Mesodermal cell (in vitro differentiated cells): ENCODE measurements at regions not wholly inside any gene's neighbourhood (a gene's known extent, or its start where the extent isn't known, plus 50 kb on each side); places are given as distances from the start of the nearest gene placed in this dataset.

Experiments
- H3K27ac ChIP-seq: 2 replicates; pipeline ENCODE4 v1.7.0; 2013; ENCODE audit warnings: mild to moderate bottlenecking, low read depth, low read length, moderate library complexity; ENCODE audit not compliant: severe bottlenecking
- H3K36me3 ChIP-seq: 2 replicates; pipeline ENCODE4 v1.7.1; 2013; ENCODE audit warnings: mild to moderate bottlenecking, low read length, moderate library complexity; ENCODE audit not compliant: control insufficient read depth, insufficient read depth
- H3K4me1 ChIP-seq: one replicate; pipeline ENCODE4 v1.7.1; 2013; ENCODE audit warnings: mild to moderate bottlenecking, low read length; ENCODE audit not compliant: insufficient read depth, control insufficient read depth, poor library complexity, severe bottlenecking
- H3K4me3 ChIP-seq: 2 replicates; pipeline ENCODE4 v1.7.0; 2013; ENCODE audit warnings: low read length, control low read depth, mild to moderate bottlenecking; ENCODE audit not compliant: insufficient read depth, poor library complexity, severe bottlenecking; ENCODE audit errors: extremely low read depth
- H3K9me3 ChIP-seq: 2 replicates; pipeline ENCODE4 v1.7.1; 2013; ENCODE audit warnings: mild to moderate bottlenecking, low read length, moderate library complexity; ENCODE audit not compliant: control insufficient read depth
- WGBS, 2 experiments: methylation state at CpG; one replicate each; pipeline ENCODE4 v1.1.5; 2013; ENCODE audit warnings: missing lambda C conversion rate in 2 of 2; ENCODE audit not compliant: insufficient coverage in 2 of 2; 5-methylcytosine and 5-hydroxymethylcytosine counted together

DNA sequence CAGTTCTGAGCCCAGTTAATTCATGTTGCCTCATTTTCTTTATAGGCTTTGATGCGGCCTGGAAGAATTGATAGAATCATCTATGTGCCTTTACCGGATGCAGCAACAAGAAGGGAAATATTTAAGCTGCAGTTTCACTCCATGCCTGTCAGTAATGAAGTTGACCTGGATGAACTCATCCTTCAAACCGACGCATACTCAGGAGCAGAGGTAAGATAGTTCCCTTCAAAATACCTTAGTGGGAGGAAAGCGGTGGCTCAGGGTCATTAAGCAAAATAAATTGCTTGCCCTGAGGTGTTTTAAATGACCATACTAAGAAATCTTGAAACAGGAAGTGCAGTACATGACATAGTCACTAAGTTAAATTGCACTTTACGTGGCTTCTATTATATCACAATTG, 140.6 kb upstream of the SPRY1 start:
- WGBS, 2 experiments = 95 to 97% methylated on average over 4 to 5 of the region's 6 CpGs
- no peak overlapping the region for H3K27ac ChIP-seq
- H3K9me3 ChIP-seq = no peaks in the 10 kb centered on the region
- peaks cover 5% of the 10 kb centered on the region for H3K36me3 ChIP-seq
- no peak overlapping the region for H3K4me3 ChIP-seq
- no peaks in the 10 kb centered on the region for H3K4me1 ChIP-seq

DNA sequence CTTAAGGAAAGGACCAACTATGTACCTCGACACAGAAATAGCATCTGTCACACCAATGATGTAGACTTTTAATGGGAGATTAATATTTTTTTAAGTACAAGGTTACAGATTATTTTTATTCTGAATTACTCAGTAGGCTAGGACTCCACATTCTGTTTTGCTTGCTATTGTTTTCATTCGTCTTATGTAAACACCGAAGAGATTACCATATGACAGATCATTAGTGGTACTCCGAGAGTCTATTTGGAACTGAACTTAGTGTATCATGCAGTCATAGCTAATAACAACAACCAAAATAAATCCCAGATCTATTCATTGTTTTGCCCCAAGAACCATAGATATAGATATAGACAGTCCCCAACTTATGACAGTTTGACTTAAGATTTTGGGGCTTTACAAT, 139.7 kb upstream of the SPRY1 start:
- WGBS, 2 experiments = 93 to 100% methylated on average over 1 to 3 of the region's 4 CpGs
- Histone ChIP-seq H3K4me1 (no peaks in the 10 kb centered on the region), H3K27ac (no peak overlapping the region), H3K9me3 (no peaks in the 10 kb centered on the region), H3K4me3 (no peak overlapping the region), H3K36me3 (peaks cover 5% of the 10 kb centered on the region)

DNA sequence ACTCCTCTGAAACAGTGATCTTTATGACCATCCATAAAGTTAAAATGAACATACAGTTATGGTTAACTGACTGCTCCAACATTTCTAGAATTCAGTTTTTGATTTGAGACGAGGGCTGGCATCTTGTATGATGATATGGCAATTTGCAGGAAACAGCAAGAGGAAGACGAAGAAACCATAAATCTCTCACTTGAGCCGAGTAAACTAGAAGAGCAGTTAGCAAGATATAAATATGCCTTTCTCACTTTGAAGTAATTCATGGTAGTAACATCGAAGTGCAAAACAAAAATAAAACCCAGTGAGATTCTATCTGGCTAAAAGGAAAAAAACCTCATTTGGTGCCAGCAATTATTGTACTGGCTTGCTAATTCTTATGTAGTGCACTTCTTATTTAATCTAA, 139.0 kb upstream of the SPRY1 start:
- WGBS, 2 experiments = 94% methylated on average over 3 of the region's 4 CpGs; no CpG with 5 or more reads in 1 of the 2 experiments
- Histone ChIP-seq H3K9me3 (no peaks in the 10 kb centered on the region), H3K4me1 (no peaks in the 10 kb centered on the region), H3K36me3 (peaks cover 5% of the 10 kb centered on the region), H3K27ac (no peak overlapping the region), H3K4me3 (no peak overlapping the region)

DNA sequence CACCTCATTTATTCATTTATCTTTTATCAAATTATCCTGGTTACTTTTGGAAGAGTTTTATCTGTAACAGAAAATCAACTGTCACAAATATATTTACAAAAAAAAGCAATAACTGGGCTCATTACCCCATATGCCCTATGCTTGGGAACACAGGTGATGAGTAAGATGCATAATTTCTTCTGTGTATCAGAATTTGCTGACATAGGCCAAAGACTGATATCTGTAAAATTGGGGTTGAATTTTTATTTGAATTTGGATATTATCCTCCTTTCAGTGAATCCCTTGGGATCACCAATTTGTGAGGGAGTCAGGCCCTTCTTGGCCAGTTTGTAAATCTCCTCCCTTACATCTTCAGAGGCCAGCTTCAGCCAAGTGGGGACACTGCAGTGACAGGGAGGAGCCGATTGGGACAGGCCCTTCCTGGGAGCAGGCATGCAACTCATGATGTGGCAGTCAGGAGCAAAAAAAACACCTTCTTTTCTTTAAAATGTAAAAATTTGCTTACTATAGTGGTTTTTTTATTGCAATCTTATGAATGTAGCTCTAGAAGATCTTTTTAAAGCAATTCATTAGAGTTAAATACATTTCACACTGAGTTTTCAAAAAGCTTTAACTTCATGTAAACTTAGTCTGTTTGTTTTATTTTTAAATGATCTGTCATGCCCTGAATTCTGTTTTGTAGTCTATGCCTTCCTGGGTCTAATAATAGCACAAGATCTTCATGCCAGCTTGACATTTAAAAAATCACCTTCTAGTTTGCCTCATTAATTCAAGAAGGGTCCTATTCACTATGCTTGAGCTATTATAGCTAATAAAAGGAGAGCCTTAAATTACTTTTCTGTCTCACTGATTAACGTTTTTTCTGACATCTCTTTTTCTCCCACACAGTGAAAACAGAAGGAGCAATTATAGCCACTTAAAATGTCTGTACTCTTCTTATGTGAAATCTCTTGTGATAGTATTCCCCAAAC, 136.6 kb upstream of the SPRY1 start:
- no peak overlapping the region for H3K27ac ChIP-seq
- no peaks in the 10 kb centered on the region for H3K9me3 ChIP-seq
- no peaks in the 10 kb centered on the region for H3K4me1 ChIP-seq
- peaks cover 5% of the 10 kb centered on the region for H3K36me3 ChIP-seq
- no CpG with 5 or more reads among the region's 2 CpGs for WGBS, 2 experiments
- H3K4me3 ChIP-seq = no peak overlapping the region

DNA sequence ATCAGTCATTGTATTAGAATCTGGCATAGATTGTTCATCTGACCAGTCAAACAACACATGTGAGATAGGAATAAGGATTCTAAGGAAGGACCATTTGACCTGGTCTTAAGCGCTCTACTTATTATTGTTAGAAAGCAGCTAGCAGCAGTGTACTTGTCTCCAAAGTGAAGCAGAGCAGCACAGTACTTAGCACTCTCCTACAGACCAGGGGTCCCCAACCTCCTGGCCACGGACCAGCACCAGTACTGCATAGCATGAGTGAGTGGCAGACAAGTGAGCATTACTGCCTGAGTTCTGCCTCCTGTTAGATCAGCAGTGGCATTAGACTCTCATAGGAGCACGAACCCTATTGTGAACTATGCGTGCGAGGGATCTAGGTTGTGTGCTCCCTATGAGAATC, 135.9 kb upstream of the SPRY1 start:
- H3K4me1 ChIP-seq = no peaks in the 10 kb centered on the region
- H3K27ac ChIP-seq = no peak overlapping the region
- H3K9me3 ChIP-seq = no peaks in the 10 kb centered on the region
- WGBS, 2 experiments = 80 to 98% methylated on average over 2 to 4 of the region's 5 CpGs
- peaks cover 5% of the 10 kb centered on the region for H3K36me3 ChIP-seq
- no peak overlapping the region for H3K4me3 ChIP-seq

DNA sequence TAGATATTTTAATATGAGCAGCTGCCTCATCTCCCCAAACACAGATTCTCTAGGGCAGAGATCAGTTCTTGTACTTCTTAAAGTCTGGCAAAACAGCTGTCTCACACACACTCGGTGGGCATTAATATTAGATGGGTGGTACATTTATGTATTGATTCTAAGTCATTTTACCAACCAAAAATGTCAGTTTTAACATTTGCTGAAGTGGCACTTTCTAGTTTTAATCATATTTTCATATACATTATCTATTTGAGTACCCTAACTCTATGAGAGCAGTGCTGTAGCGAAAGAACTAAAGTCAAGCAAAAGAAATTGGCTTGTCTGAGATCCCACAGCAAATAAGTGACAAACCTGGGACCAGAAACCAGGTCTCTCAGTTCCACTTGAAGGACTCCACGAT, 134.5 kb upstream of the SPRY1 start:
- no peak overlapping the region for H3K27ac ChIP-seq
- no peak overlapping the region for H3K4me3 ChIP-seq
- WGBS, 2 experiments = 95 to 100% methylated on average over 1 to 2 of the region's 3 CpGs
- no peaks in the 10 kb centered on the region for H3K4me1 ChIP-seq
- no peaks in the 10 kb centered on the region for H3K9me3 ChIP-seq
- no peaks in the 10 kb centered on the region for H3K36me3 ChIP-seq

DNA sequence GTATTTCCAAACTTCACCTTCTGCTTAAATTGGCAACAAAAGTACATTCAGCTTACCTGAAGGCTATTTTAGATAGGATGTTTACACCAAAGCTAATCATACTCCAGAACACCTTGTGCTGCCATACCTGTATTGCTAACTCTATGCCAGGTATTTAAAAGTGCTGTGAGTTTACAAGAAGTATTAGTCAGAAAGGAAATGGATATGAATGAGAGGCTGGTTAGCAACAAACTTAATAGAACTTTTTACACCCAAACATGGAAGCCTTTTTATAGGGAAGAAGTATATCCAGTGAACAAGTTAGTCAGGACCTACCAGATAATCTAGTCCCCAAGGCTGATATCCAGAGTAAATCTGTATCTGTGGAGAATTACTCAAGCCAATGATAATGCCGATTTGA, 131.2 kb upstream of the SPRY1 start:
- H3K27ac ChIP-seq = no peak overlapping the region
- no peaks in the 10 kb centered on the region for H3K4me1 ChIP-seq
- 100% methylated on average over 1 of the region's 1 CpG; no CpG with 5 or more reads in 1 of the 2 experiments for WGBS, 2 experiments
- H3K4me3 ChIP-seq = no peak overlapping the region
- no peaks in the 10 kb centered on the region for H3K9me3 ChIP-seq
- no peaks in the 10 kb centered on the region for H3K36me3 ChIP-seq

DNA sequence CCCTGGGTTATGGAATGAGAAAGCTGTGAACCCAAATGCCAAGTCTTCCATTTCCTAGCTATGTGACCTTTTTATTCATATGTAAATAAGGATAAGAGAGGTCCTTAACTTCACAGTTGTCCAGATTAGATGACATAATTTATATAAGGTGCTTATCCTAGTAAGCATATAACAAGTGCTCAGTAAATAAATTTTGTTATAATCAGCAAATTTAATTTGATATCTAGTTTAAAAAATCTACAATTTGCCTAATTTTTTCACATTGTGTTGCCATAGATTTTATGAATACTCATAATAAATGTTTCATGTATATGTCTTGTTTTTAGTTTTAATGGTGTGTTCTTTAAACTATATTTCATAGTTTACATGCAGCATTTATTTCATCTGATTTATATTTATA, 130.4 kb upstream of the SPRY1 start:
- Histone ChIP-seq H3K9me3 (no peaks in the 10 kb centered on the region), H3K27ac (no peak overlapping the region), H3K4me1 (no peaks in the 10 kb centered on the region), H3K36me3 (no peaks in the 10 kb centered on the region), H3K4me3 (no peak overlapping the region)

DNA sequence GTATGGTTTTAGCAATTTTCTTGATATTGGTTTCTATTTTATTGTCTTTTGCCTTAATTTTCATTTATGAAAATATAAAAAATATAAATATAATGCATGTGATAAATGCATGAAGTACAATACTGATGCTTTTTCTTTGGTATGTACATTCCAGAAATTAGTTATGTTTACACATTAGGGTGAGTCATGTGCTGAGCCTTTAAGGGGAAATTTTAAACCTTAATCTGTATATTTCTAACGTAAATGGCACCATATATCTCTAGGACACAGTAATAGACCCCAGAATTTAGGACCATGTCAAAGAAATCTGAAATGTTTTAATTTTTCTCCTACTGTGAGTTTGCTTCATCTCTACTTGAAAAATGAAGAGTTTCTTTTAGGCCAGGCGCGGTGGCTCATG, 117.8 kb upstream of the SPRY1 start:
- 100% methylated on average over 2 of the region's 3 CpGs for WGBS, 2 experiments
- Histone ChIP-seq H3K4me3 (no peak overlapping the region), H3K36me3 (no peaks in the 10 kb centered on the region), H3K4me1 (no peaks in the 10 kb centered on the region), H3K27ac (no peak overlapping the region), H3K9me3 (no peaks in the 10 kb centered on the region)

DNA sequence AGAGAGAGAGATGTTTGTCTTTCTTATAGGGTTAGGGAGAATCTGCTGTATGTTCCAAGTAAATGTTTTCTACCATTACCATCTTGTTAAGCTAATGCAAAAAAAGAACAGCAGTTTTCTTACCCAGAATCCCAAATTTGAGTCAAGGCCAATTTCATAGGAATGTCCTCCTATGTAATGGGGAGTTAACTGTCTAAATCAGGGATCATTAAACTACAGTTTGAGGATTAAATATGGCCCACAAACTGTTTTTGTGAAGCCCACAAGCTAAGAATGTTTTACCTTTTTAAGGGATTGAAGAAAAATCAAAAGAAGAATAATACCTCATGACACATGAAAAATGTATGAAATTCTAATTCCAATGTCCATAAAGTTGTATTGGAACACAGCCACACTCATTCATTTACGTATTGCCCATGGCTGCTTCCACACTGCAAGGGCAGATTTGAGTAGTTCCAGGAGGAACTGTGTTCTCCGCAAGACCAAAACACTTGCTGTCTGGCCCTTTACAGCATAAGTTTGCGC, 113.2 kb upstream of the SPRY1 start:
- WGBS, 2 experiments = 88 to 92% methylated on average over 2 to 3 of the region's 3 CpGs

DNA sequence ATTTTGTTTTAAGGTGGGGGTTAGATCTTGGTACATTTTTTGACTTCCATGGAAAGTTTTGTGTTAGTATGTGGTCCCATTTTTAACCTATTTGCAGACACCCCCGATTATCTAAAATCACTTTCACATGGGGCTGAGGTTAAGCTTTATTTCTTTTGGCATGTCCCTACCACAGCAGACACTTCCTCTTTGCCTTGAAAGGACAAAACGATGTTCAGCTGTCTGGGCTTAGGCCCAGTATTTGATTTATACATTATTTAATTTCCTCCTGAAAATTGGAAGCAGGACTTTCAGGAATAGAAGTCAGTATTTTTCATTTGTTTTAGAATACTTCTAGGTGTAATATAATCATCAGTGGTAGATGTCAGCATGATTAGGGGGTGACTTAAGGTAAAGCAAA, 112.4 kb upstream of the SPRY1 start:
- Histone ChIP-seq H3K36me3 (no peaks in the 10 kb centered on the region), H3K4me1 (no peaks in the 10 kb centered on the region), H3K4me3 (no peak overlapping the region), H3K27ac (no peak overlapping the region), H3K9me3 (no peaks in the 10 kb centered on the region)
- no CpG with 5 or more reads among the region's 2 CpGs for WGBS, 2 experiments

More for the DNA sequence above, 113.2 kb upstream of the SPRY1 start:
- Histone ChIP-seq H3K36me3 (no peaks in the 10 kb centered on the region), H3K4me3 (no peak overlapping the region), H3K4me1 (no peaks in the 10 kb centered on the region), H3K27ac (no peak overlapping the region), H3K9me3 (no peaks in the 10 kb centered on the region)
